ENCODE measurements at regions not wholly inside any gene's neighbourhood (a gene's known extent, or its start where the extent isn't known, plus 50 kb on each side); places are given as distances from the start of the nearest gene placed in this dataset.
"Not testable (repeated sequence)": the region's sequence is repeated elsewhere in the genome, so short reads cannot be mapped to it uniquely, and the experiment has no call there.

- TF ChIP-seq CTCF (IDR thresholded peaks at IDR 0.05) (no peak), TCF7L2 (IDR thresholded peaks at IDR 0.05; ENCODE audit: low read depth, low read length) (no peak), POLR2AphosphoS5 (IDR thresholded peaks at IDR 0.05; ENCODE audit: low read depth, low read length) (no peak), SIN3A (IDR thresholded peaks at IDR 0.05; ENCODE audit: borderline replicate concordance, insufficient read depth, low read depth, low read length) (no peak), REST (IDR thresholded peaks at IDR 0.05; ENCODE audit: insufficient read depth in 1 of 2, low read depth in 2 of 2, low read length in 1 of 2) (no peak)
- DNase-seq (ENCODE audit: low read depth, low spot score) (no peak), ATAC-seq (no peak)
- intact Hi-C loops (cut with micrococcal nuclease; ENCODE audit: unreplicated experiment) = no loop called here
- no peaks in the 10 kb centered on the region for H3K27me3 ChIP-seq (ENCODE audit: control insufficient read depth, insufficient read depth, low read length)
- BruUV-seq (replicated peaks) = no TSS peak
- H3K9me3 ChIP-seq (ENCODE audit: control insufficient read depth, insufficient read depth, low read depth, low read length) = no peaks in the 10 kb centered on the region
- ChIA-PET POLR2A (no interaction called here), CTCF (no interaction called here)
- H3K36me3 ChIP-seq (ENCODE audit: control insufficient read depth, insufficient read depth, low read length) = no peaks in the 10 kb centered on the region
- in situ Hi-C loops (cut with HindIII; ENCODE audit: low pct_unique_long_range_greater_than_20kb, low sequenced_read_pairs) = no loop called here
- no peak overlapping the region for H3K27ac ChIP-seq (ENCODE audit: low read length)
- no peaks in the 10 kb centered on the region for H3K4me1 ChIP-seq (ENCODE audit: control insufficient read depth, insufficient read depth, low read length)
- H3K4me3 ChIP-seq (ENCODE audit: low read depth in 2 of 2, low read length in 2 of 2) = no peak overlapping the region
These were observed 147.0 kb upstream of the API5 start for GRCh38 chr11:43164831-43165230.

- CTCF ChIA-PET; intact Hi-C loops (cut with micrococcal nuclease; ENCODE audit: unreplicated experiment); ATAC-seq; H3K4me3 ChIP-seq (ENCODE audit: low read depth in 2 of 2, low read length in 2 of 2); H3K4me1 ChIP-seq (ENCODE audit: control insufficient read depth, insufficient read depth, low read length); H3K27ac ChIP-seq (ENCODE audit: low read length); in situ Hi-C loops (cut with HindIII; ENCODE audit: low pct_unique_long_range_greater_than_20kb, low sequenced_read_pairs); POLR2A ChIA-PET; BruUV-seq (replicated peaks); H3K36me3 ChIP-seq (ENCODE audit: control insufficient read depth, insufficient read depth, low read length); H3K27me3 ChIP-seq (ENCODE audit: control insufficient read depth, insufficient read depth, low read length); H3K9me3 ChIP-seq (ENCODE audit: control insufficient read depth, insufficient read depth, low read depth, low read length); DNase-seq (ENCODE audit: low read depth, low spot score): not testable (repeated sequence)
- TF ChIP-seq CTCF (IDR thresholded peaks at IDR 0.05) = peak; percentile 10; the same call in 1 of the 2 replicates
These were observed 146.4 kb upstream of the API5 start for GRCh38 chr11:43165393-43165792.

- DNase-seq (ENCODE audit: low read depth, low spot score); H3K27me3 ChIP-seq (ENCODE audit: control insufficient read depth, insufficient read depth, low read length); BruUV-seq (replicated peaks); H3K9me3 ChIP-seq (ENCODE audit: control insufficient read depth, insufficient read depth, low read depth, low read length); H3K27ac ChIP-seq (ENCODE audit: low read length); POLR2A ChIA-PET; H3K36me3 ChIP-seq (ENCODE audit: control insufficient read depth, insufficient read depth, low read length); in situ Hi-C loops (cut with HindIII; ENCODE audit: low pct_unique_long_range_greater_than_20kb, low sequenced_read_pairs); ATAC-seq; CTCF ChIA-PET; H3K4me1 ChIP-seq (ENCODE audit: control insufficient read depth, insufficient read depth, low read length); intact Hi-C loops (cut with micrococcal nuclease; ENCODE audit: unreplicated experiment); H3K4me3 ChIP-seq (ENCODE audit: low read depth in 2 of 2, low read length in 2 of 2): not testable (repeated sequence)
These were observed 143.6 kb upstream of the API5 start for GRCh38 chr11:43168241-43168640.

Measured in Panc1 (cell line).